NCI-H226 (cell line): ENCODE measurements at regions not wholly inside any gene's neighbourhood (a gene's known extent, or its start where the extent isn't known, plus 50 kb on each side); places are given as distances from the start of the nearest gene placed in this dataset.
A peak's percentile ranks its signal among the peaks of the same experiment; 100 is the strongest.
"Not testable (repeated sequence)": the region's sequence is repeated elsewhere in the genome, so short reads cannot be mapped to it uniquely, and the experiment has no call there.

Experiments
- DNase-seq: peaks from one replicate; pipeline ENCODE4 v3.0.0-alpha.2; 2015

GRCh38 chr5:166063261-166063660, 2228.2 kb upstream of the WWC1 start:
- no peak for DNase-seq

DNA sequence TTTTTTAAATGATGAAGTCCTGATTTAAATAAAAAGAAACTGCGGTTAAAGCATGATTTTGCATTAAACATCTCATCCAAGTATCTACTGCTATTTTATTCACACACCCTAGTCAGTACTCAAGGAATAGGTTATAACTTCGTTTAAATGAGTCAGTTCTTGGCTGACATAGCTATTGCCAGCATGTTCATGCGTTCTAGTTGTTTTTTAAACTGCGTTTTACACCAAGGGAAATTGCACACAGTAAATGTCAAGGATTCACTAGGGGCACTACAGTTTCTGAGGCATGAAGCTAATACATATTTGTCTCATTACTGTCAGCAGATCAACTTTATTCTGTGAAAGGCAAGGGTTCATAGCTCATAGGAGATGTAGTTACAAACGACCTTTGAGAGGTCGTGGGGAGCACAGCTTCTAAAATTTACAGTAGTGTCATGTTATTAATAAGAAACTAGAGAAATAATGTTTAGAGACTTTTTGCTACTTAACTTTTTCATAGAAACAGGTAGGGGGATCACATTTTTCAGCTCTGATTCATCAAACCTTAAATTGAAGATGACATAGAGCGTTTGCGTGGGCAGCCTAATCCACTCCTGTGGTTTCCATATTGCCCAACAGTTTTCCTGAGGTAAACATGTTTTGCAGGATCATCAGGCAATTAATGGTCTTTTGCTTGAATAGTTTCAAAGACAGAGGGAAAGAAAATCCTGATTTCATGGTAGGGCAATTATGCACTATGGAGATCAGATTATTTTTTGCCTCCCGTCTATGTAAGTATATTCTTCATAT, 2222.7 kb upstream of the WWC1 start:
- DNase-seq: peak; percentile 80

GRCh38 chr5:166073901-166074581, 2217.4 kb upstream of the WWC1 start:
- DNase-seq: no peak

GRCh38 chr5:166074582-166075481, 2216.6 kb upstream of the WWC1 start:
- peak; percentile 31 for DNase-seq

GRCh38 chr5:166083183-166083959, 2208.1 kb upstream of the WWC1 start:
- DNase-seq: no peak

DNA sequence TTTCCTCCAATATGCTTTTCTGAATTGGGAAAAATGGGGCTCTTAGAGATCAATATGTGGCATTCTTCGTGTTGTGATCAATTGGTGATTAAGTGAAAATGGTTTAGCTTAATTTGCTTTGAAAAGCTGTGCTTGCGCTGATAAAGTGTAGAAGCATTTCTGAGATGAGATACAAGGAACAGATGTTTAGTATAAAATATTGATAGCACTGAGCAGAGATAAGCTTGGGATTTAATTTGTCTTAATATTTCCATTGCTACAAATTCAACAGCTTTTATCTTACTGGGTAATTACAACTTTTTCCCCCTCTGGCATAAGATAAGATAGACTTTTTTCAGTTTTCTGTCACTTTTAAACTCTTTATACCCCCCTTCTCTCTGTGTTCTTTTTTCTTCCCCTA, 2204.9 kb upstream of the WWC1 start:
- no peak for DNase-seq

GRCh38 chr5:166088389-166089039, 2202.9 kb upstream of the WWC1 start:
- DNase-seq: no peak

GRCh38 chr5:166091931-166092330, 2199.5 kb upstream of the WWC1 start:
- DNase-seq: no peak

- DNase-seq: no peak
Measured at GRCh38 chr5:166093312-166093711, 2198.1 kb upstream of the WWC1 start.

GRCh38 chr5:166102947-166103346, 2188.5 kb upstream of the WWC1 start:
- no peak for DNase-seq

- DNase-seq: no peak
Measured at GRCh38 chr5:166111021-166111420, 2180.4 kb upstream of the WWC1 start.

- peak; percentile 4 for DNase-seq
Measured at GRCh38 chr5:166117072-166118066, 2174.1 kb upstream of the WWC1 start.

- DNase-seq: no peak
Measured at GRCh38 chr5:166119506-166119905, 2171.9 kb upstream of the WWC1 start.

- no peak for DNase-seq
Measured at GRCh38 chr5:166123717-166124116, 2167.7 kb upstream of the WWC1 start.

DNA sequence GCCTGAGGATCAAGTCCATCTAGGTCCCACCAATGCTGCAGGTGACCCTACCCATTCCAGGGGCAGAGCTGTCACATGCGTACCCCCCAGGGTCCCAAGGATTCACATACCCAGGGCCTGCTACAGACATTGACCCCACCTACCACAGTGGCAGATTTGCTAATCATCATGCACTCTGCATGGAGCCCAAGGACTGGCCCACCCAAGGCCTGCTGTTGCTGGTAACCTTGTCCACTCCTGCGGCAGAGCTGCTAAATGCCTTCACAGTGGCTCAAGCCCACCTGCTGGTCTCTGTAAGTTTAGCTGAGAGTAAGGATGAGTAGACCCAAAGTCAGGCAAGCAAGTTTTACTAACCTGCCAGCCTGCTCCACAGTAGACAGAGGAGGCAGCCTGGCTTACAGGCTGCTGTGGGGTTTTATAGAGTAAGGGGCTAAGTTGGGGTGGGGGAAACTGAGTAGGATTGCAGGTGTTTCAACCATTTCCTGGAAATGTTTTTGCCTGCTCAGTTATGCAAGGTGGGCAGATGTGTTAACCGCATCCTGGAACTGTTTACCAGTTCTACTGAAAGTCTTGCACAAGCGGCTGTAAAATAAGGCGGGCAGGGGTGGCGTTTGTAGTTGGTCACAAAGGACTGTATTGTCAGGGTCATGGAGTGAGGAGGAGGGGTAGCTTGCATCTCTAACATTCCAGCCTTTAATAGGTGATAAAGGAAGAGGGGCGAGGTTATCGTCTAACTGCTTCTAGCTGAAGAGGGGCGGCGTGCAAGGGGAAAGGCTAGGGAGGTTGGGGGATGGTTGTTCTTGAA, 2163.5 kb upstream of the WWC1 start:
- DNase-seq: no peak

DNA sequence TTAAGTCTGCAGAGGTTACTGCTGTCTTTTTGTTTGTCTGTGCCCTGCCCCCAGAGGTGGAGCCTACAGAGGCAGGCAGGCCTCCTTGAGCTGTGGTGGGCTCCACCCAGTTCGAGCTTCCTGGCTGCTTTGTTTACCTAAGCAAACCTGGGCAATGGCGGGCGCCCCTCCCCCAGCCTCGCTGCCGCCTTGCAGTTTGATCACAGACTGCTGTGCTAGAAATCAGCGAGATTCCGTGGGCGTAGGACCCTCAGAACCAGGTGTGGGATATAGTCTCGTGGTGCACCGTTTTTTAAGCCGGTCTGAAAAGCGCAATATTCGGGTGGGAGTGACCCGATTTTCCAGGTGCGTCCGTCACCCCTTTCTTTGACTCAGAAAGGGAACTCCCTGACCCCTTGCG, 2146.3 kb upstream of the WWC1 start:
- DNase-seq: not testable (repeated sequence)

DNA sequence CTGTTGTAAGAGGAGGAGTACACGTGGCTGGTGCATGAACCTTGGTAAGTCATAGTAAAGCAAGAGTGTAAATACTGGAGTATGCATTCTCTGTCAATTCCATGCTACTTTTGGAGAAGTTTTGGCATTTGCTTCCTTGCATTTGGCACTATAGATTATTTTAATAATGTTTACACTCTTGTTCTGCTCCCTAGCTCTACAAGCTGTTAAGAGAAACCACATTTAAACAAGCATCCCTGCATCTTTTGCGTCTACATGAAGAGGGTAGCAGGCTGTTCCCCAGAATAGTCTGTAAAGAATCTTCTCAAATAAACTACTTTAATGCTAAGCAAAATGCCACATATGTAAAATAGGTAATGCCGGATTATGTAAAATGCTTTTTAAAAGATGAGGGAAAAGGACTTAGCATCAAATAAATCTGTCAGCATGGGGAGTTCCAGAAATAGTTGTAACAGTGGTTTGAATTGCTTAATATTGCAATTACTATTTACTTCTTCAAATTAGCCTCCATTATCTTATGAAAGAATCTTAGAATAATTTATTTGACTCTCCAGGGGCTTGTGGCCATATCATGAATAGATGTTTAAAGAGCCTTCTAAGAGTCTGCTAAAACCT, 2127.3 kb upstream of the WWC1 start:
- no peak for DNase-seq

- DNase-seq: no peak
Measured at GRCh38 chr5:166165596-166165995, 2125.8 kb upstream of the WWC1 start.

DNA sequence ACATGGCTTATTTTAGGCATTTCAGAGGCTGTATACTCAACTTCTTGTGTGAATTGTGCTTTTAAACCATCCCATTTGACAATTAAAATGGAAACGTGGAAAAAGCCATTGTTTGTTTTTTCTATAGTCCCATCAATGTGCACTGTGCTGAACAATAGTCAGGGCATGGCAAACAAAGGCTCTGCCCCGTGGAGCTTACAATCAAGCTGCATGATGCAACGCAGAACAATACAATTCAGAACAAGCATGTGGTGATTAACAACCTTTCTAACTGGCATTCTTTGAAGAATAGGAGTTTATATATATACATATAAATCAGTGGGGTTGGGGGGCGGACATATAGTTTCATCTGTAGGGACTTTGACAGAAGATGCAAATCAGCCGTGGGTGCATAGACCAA, 2125.4 kb upstream of the WWC1 start:
- no peak for DNase-seq
